ENCODE measurements at regions not wholly inside any gene's neighbourhood (a gene's known extent, or its start where the extent isn't known, plus 50 kb on each side); places are given as distances from the start of the nearest gene placed in this dataset.

GRCh38 chr2:7436096-7436906, 519.1 kb downstream of the RNF144A start:
- Histone ChIP-seq H3K9me3 (replicated peaks; ENCODE audit: control insufficient read depth, insufficient read depth, low read depth, low read length) (no peaks in the 10 kb centered on the region), H3K4me2 (ENCODE audit: insufficient read depth, low read length) (no peak overlapping the region)

More at GRCh38 chr2:7436096-7436906, 519.1 kb downstream of the RNF144A start:
- no peak overlapping the region for H3K4me3 ChIP-seq
- in situ Hi-C loops (cut with MboI) = no loop called here
- no peaks in the 10 kb centered on the region for H3K36me3 ChIP-seq (ENCODE audit: control insufficient read depth, insufficient read depth, low read length)
- BruUV-seq (replicated peaks) = no TSS peak
- ATAC-seq = no peak
- no peak for DNase-seq (ENCODE audit: extremely low read depth in 1 of 4, low spot score in 3 of 4)
- 2% methylated on average over 9 of the region's 9 CpGs for WGBS (ENCODE audit: insufficient coverage, low coverage, missing lambda C conversion rate)
- no peaks in the 10 kb centered on the region for H4K20me1 ChIP-seq (replicated peaks; ENCODE audit: control insufficient read depth, insufficient read depth, low read length)
- ChIA-PET CTCF (ENCODE audit: low intra/inter-chr PET ratio) (no interaction called here), POLR2A (interaction anchor here (1.0 kb wide), 1 partner anchor 9 kb away, joined by 3 read pairs; no protein-coding TSS in a partner anchor)
- FAIRE-seq = no peak
- no peak overlapping the region for H3K9ac ChIP-seq (ENCODE audit: insufficient read depth in 1 of 2, low read depth in 2 of 2, low read length in 2 of 2)
- no peak overlapping the region for H3K27ac ChIP-seq (ENCODE audit: extremely low read depth, low read depth, low read length)
- no peak overlapping the region for H2AFZ ChIP-seq (ENCODE audit: low read depth, low read length)
- intact Hi-C loops (cut with micrococcal nuclease) = no loop called here
- H3K27me3 ChIP-seq (ENCODE audit: control insufficient read depth in 2 of 2, insufficient read depth in 2 of 2, low read length in 2 of 2) = no peaks in the 10 kb centered on the region
- H3K79me2 ChIP-seq (ENCODE audit: control insufficient read depth, insufficient read depth, low read length) = no peaks in the 10 kb centered on the region
- TF ChIP-seq PATZ1 (CRISPR knock-in tag; IDR thresholded peaks at IDR 0.05; ENCODE audit: borderline replicate concordance) (no peak), ZNF436 (CRISPR knock-in tag; IDR thresholded peaks at IDR 0.05) (no peak), XRCC4 (IDR thresholded peaks at IDR 0.05; ENCODE audit: extremely low read depth, insufficient read depth, insufficient read length) (no peak), ZEB2 (IDR thresholded peaks at IDR 0.05) (no peak), ZNF384 (IDR thresholded peaks at IDR 0.05; ENCODE audit: low read depth, low read length) (no peak), ZNF407 (IDR thresholded peaks at IDR 0.05; ENCODE audit: low read depth) (no peak), L3MBTL2 (IDR thresholded peaks at IDR 0.05) (no peak)
- H3K4me1 ChIP-seq (replicated peaks in 1 of 2; ENCODE audit: control insufficient read depth in 2 of 2, insufficient read depth in 2 of 2, low read length in 2 of 2) = peaks cover 0 to under 1% of the 10 kb centered on the region in 2 experiments; a peak in 1 of 5 replicates
- H3K9me1 ChIP-seq (ENCODE audit: control insufficient read depth, insufficient read depth, low read length) = no peaks in the 10 kb centered on the region

All from K562 (cell line).